GM10248 (cell line): ENCODE measurements at regions not wholly inside any gene's neighbourhood (a gene's known extent, or its start where the extent isn't known, plus 50 kb on each side); places are given as distances from the start of the nearest gene placed in this dataset.

Experiments used
- CTCF ChIA-PET: fragments of 300-600 bp; sonication (Branson Sonifier 250); formaldehyde crosslinking; extraction: SDS; loops from one replicate; lab custom pipeline; 2021; ENCODE audit warnings: antibody characterized with exemption; lab: Yijun Ruan, JAX
- POLR2A ChIA-PET: fragments of 350-650 bp; sonication (Branson Sonifier 250); formaldehyde crosslinking; extraction: SDS; loops from one replicate; lab custom pipeline; 2020; ENCODE audit warnings: antibody characterized with exemption; lab: Yijun Ruan, JAX
- DNase-seq: peaks from one replicate; pipeline ENCODE4 v3.0.0; 2012; ENCODE audit errors: extremely low spot score
- TF ChIP-seq, protein P1 (sequence below): IDR thresholded peaks from 2 replicates; pipeline ENCODE4 v1.5.1; 2012; ENCODE audit warnings: mild to moderate bottlenecking, low read depth; ENCODE audit errors: extremely low read depth, missing control alignments, control extremely low read depth

DNA sequence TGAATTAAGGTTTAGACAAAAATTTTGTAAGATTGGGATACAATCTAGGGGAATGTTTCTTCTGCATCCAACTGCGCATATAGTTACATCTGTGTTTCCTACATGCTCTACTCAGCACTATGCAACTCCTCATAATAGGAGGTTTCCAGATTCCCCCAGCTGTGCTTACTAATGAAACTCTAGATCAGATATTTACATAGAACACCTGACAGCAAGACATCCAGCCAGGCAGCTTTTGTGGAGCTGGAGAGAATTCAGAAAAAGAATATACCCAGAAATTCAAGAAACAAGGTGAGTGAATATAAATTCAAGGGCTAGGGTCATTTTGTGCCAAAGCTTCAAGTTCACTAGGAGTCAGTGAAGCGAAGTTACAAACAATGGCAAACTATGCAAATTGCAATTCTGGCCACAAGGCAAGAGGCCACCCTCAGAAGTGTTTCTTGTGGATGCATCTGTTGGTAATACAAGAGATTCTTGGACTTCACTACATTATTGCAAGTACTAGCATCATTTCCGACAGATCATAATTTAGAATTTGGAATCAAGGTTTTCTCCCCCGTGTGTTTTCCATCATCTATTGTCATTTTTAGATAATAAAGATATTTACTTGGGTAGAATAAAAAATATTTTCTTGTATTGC lies 341.2 kb upstream of the NAV3 start:
- TF ChIP-seq, protein P1, sequence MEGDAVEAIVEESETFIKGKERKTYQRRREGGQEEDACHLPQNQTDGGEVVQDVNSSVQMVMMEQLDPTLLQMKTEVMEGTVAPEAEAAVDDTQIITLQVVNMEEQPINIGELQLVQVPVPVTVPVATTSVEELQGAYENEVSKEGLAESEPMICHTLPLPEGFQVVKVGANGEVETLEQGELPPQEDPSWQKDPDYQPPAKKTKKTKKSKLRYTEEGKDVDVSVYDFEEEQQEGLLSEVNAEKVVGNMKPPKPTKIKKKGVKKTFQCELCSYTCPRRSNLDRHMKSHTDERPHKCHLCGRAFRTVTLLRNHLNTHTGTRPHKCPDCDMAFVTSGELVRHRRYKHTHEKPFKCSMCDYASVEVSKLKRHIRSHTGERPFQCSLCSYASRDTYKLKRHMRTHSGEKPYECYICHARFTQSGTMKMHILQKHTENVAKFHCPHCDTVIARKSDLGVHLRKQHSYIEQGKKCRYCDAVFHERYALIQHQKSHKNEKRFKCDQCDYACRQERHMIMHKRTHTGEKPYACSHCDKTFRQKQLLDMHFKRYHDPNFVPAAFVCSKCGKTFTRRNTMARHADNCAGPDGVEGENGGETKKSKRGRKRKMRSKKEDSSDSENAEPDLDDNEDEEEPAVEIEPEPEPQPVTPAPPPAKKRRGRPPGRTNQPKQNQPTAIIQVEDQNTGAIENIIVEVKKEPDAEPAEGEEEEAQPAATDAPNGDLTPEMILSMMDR: no peak
- CTCF ChIA-PET: interaction anchor here (0.7 to 1.2 kb wide), 2 partner anchors 9 to 54 kb away, joined by 3 read pairs; no protein-coding TSS in a partner anchor
- POLR2A ChIA-PET: no interaction called here
- no peak for DNase-seq

DNA sequence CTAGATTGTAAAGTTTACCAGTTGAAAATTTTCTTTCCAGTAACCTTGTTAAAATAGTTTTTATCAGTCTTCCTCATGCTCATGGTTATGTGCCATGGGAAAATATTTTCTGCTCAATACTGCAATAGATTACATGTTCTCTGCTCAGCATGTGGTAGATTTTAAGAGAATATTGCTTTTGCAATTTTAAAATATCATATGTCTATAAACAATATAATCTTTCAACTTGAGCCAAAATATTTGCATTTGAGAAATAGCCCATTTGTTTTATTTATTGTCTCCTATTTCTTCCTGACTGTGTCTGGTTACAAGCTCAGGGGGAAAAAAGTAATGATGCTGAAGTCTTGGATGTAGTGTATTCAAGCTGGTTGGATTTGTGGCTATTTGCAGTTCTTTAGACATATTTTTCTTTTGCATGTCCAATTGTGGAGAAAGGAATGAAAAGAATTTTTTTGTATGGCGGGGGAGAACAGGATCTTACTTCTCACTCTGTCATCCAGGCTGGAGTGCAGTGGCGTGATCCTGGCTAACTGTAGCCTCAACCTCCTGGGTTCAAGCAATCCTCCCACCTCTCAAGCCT lies 342.6 kb upstream of the NAV3 start:
- TF ChIP-seq, protein P1: no peak
- ChIA-PET POLR2A (no interaction called here), CTCF (interaction anchor here (1.2 kb wide), 1 partner anchor 10 kb away, joined by 4 read pairs; no protein-coding TSS in a partner anchor)
- DNase-seq: no peak

DNA sequence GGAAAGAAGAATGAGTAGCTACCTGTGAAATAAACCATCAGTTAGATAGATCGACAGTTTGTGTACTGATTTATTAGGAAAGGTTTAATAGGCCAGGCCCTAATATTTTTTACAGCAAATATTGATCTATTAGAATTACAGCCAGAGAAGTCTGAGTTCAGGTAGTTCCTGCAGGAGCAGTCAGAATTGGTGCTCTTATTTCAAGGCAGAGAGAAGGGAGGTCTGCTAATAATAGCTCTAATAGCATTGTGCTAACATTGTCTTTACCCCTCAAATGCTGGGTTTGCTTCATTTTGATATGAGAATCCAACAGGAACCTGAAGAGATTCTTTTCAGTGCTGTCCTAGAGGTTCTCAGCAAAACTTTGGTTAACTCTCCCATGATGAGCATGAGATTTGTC lies 343.8 kb upstream of the NAV3 start:
- DNase-seq: no peak
- ChIA-PET CTCF (interaction anchor here (1.2 kb wide), 1 partner anchor 12 kb away, joined by 4 read pairs; no protein-coding TSS in a partner anchor), POLR2A (no interaction called here)
- TF ChIP-seq, protein P1: no peak

DNA sequence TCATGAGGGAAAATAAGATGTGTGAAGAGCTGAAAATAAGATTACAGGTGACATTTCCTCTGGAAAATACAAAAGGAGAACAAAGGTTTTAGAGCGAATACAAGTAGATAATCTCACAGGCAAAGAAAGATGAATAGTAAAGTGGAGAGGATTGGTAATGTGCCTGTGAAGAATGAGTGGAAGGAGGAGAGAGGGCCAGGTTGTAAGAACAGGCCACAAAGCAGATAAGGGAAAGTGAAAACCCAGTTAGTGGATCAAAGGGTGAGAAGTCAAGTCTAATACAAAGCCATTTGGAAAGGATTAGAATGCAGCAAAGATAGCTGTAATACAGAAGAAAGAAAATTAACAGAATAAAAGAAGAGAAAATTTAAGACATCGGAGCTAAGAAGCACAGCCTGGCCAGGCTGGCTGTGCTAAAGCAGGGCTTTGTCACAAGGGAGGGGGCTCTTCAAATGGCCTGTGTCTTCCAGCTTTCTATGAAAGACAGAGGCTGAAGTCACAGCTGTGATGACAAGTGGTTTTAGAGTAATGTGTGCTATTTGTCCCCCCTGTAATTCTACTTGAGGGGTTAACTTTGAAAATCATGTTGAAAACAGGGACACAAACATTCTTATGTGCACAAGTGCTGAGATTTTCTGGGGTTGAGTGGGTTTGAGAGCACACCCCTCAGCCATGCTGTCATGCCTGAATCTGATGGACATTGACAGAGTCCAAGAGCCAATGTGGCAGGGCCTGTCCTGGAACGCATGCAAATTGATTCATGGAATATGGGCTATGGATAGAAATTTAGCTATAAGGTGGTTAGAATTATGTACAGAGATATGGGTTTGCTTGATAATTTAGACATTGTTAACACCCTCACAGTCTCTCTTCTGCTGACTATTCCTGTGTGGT lies 344.5 kb upstream of the NAV3 start:
- TF ChIP-seq, protein P1: no peak
- no peak for DNase-seq
- POLR2A ChIA-PET: no interaction called here
- CTCF ChIA-PET: no interaction called here

DNA sequence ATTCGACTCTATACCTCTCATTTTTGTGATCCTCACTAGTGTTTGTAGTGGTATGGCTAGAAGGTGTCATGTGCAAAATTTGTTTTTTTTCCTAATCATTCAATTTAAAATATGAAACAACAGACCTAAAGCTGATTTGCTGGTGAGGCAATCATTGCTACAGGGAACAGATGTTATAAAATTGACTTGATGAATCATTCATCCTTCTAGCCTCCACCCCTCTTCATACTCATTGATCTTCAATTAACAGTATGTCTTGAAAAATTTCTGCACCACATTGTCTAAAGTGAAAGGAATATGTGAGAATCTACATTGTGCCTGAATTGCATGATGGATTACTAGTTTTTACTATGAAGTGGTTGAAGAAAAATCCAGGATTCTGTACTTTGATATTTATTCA lies 349.0 kb upstream of the NAV3 start:
- POLR2A ChIA-PET: no interaction called here

More for the DNA sequence above, 349.0 kb upstream of the NAV3 start:
- CTCF ChIA-PET: no interaction called here
- TF ChIP-seq, protein P1: no peak
- DNase-seq: no peak
